AG04449 (cell line): ENCODE measurements at regions not wholly inside any gene's neighbourhood (a gene's known extent, or its start where the extent isn't known, plus 50 kb on each side); places are given as distances from the start of the nearest gene placed in this dataset.

ENCODE experiments used
- CTCF ChIA-PET: fragments of 350-600 bp; formaldehyde crosslinking; extraction: SDS; loops from one replicate; lab custom pipeline; 2021; ENCODE audit warnings: antibody characterized with exemption; lab: Yijun Ruan, JAX
- POLR2A ChIA-PET: fragments of 400-600, 350-600 bp; formaldehyde crosslinking; extraction: SDS; loops from one replicate; lab custom pipeline; 2020; ENCODE audit warnings: antibody characterized with exemption, inconsistent platforms; lab: Yijun Ruan, JAX
- DNase-seq: peaks from one replicate; pipeline ENCODE4 v3.0.0-alpha.2; 2010; ENCODE audit warnings: low read depth, low spot score
- H3K4me3 ChIP-seq: 2 replicates; pipeline ENCODE4 v1.5.1; 2011; ENCODE audit warnings: low read depth, mild to moderate bottlenecking, control low read depth, low read length
- CTCF ChIP-seq: IDR thresholded peaks from one replicate; pipeline ENCODE4 v1.5.1; 2011; ENCODE audit warnings: mild to moderate bottlenecking, moderate library complexity, low read length, control low read depth, inconsistent platforms; ENCODE audit not compliant: insufficient read depth; ENCODE audit errors: missing control alignments

GRCh38 chr9:3696368-3696767 is 170.6 kb upstream of the RFX3 start:
- ChIA-PET CTCF (no interaction called here), POLR2A (no interaction called here)
- no peak for DNase-seq
- H3K4me3 ChIP-seq, result no peak overlapping the region
- no peak for TF ChIP-seq CTCF

- POLR2A ChIA-PET, result no interaction called here
- TF ChIP-seq CTCF, result no peak
- DNase-seq, result no peak
- H3K4me3 ChIP-seq, result no peak overlapping the region
- CTCF ChIA-PET, result no interaction called here
These were observed 166.8 kb upstream of the RFX3 start for GRCh38 chr9:3692606-3693005.

- no peak for TF ChIP-seq CTCF
- no peak overlapping the region for H3K4me3 ChIP-seq
- ChIA-PET POLR2A (no interaction called here), CTCF (no interaction called here)
- DNase-seq, result no peak
These were observed 163.8 kb upstream of the RFX3 start for GRCh38 chr9:3689555-3689954.

GRCh38 chr9:3687145-3687544 is 161.3 kb upstream of the RFX3 start:
- no peak for DNase-seq
- no peak for TF ChIP-seq CTCF
- CTCF ChIA-PET, result interaction anchor here (1.3 kb wide), 1 partner anchor 10 kb away, joined by 3 read pairs; no protein-coding TSS in a partner anchor
- POLR2A ChIA-PET, result no interaction called here
- H3K4me3 ChIP-seq, result no peak overlapping the region

GRCh38 chr9:3682186-3682585 is 156.4 kb upstream of the RFX3 start:
- CTCF ChIA-PET, result no interaction called here
- POLR2A ChIA-PET, result no interaction called here
- DNase-seq, result no peak
- H3K4me3 ChIP-seq, result no peak overlapping the region
- TF ChIP-seq CTCF, result no peak

GRCh38 chr9:3677541-3677940 is 151.7 kb upstream of the RFX3 start:
- no peak for TF ChIP-seq CTCF
- DNase-seq, result no peak
- ChIA-PET CTCF (interaction anchor here (1.5 kb wide), 1 partner anchor 690 kb away, joined by 3 read pairs; no protein-coding TSS in a partner anchor), POLR2A (no interaction called here)
- H3K4me3 ChIP-seq, result no peak overlapping the region
